GM23338 (cell line): ENCODE measurements at regions not wholly inside any gene's neighbourhood (a gene's known extent, or its start where the extent isn't known, plus 50 kb on each side); places are given as distances from the start of the nearest gene placed in this dataset.

Experiments
- ATAC-seq: fragments of 200-7000 bp; cut with Tn5 transposase; 3 replicates; pipeline ENCODE4 v1.9.1; 2020
- DNase-seq: peaks from one replicate; pipeline ENCODE4 v3.0.0-alpha.2; 2015; ENCODE audit warnings: low spot score
- H2AFZ ChIP-seq: fragments of 200-600 bp; sonication (generic); 2 replicates; pipeline ENCODE4 v1.8.0; 2016; ENCODE audit warnings: antibody characterized with exemption, mild to moderate bottlenecking, moderate library complexity
- H3F3A ChIP-seq: fragments of 200-600 bp; sonication (generic); replicated peaks from 2 replicates; pipeline ENCODE4 v1.8.0; 2017; ENCODE audit warnings: antibody characterized with exemption, mixed run types, low read depth
- H3K27ac ChIP-seq: fragments of 200-600 bp; sonication (generic); 2 replicates; pipeline ENCODE4 v1.6.1; 2016; ENCODE audit warnings: low read depth
- H3K27me3 ChIP-seq: fragments of 200-600 bp; sonication (generic); 2 replicates; pipeline ENCODE4 v1.8.0; 2016; ENCODE audit warnings: mild to moderate bottlenecking, mixed run types, moderate library complexity; ENCODE audit not compliant: insufficient read depth
- H3K36me3 ChIP-seq: fragments of 200-600 bp; sonication (generic); 2 replicates; pipeline ENCODE4 v1.8.0; 2016; ENCODE audit warnings: mild to moderate bottlenecking; ENCODE audit not compliant: insufficient read depth
- H3K4me1 ChIP-seq: fragments of 200-600 bp; sonication (generic); 2 replicates; pipeline ENCODE4 v1.8.0; 2016; ENCODE audit warnings: mild to moderate bottlenecking, moderate library complexity; ENCODE audit not compliant: insufficient read depth
- H3K4me2 ChIP-seq: fragments of 200-600 bp; sonication (generic); 2 replicates; pipeline ENCODE4 v1.7.1; 2017; ENCODE audit warnings: mixed run types
- H3K4me3 ChIP-seq: fragments of 200-600 bp; sonication (generic); 2 replicates; pipeline ENCODE4 v1.6.1; 2016; ENCODE audit warnings: mixed run types
- H3K79me2 ChIP-seq: fragments of 200-600 bp; sonication (generic); replicated peaks from 2 replicates; pipeline ENCODE4 v1.8.0; 2017; ENCODE audit warnings: mild to moderate bottlenecking; ENCODE audit not compliant: insufficient read depth
- H3K9me2 ChIP-seq: fragments of 200-600 bp; sonication (generic); 2 replicates; pipeline ENCODE4 v1.8.0; 2017; ENCODE audit not compliant: insufficient read depth
- H4K20me1 ChIP-seq: fragments of 200-600 bp; sonication (generic); replicated peaks from 2 replicates; pipeline ENCODE4 v1.8.0; 2017; ENCODE audit warnings: mild to moderate bottlenecking; ENCODE audit not compliant: insufficient read depth
- H3K27ac Mint-ChIP-seq: 2 replicates; pipeline ENCODE4 v1.8.0; 2020; ENCODE audit warnings: inconsistent platforms, mild to moderate bottlenecking, moderate library complexity, mixed read lengths
- H3K27me3 Mint-ChIP-seq: 3 replicates; pipeline ENCODE4 v1.8.0; 2022; ENCODE audit warnings: low read depth, mild to moderate bottlenecking, moderate library complexity, mixed read lengths, inconsistent platforms; ENCODE audit not compliant: insufficient read depth, poor library complexity
- H3K36me3 Mint-ChIP-seq: 3 replicates; pipeline ENCODE4 v1.8.0; 2021; ENCODE audit warnings: low read depth, mild to moderate bottlenecking, inconsistent platforms, moderate library complexity, mixed read lengths
- H3K4me1 Mint-ChIP-seq: 3 replicates; pipeline ENCODE4 v1.8.0; 2020; ENCODE audit warnings: mild to moderate bottlenecking, inconsistent platforms, mixed read lengths
- H3K4me3 Mint-ChIP-seq: 3 replicates; pipeline ENCODE4 v1.8.0; 2021; ENCODE audit warnings: moderate library complexity, mild to moderate bottlenecking, inconsistent platforms, mixed read lengths
- H3K9me3 Mint-ChIP-seq: 3 replicates; pipeline ENCODE4 v1.8.0; 2020; ENCODE audit warnings: moderate library complexity, mild to moderate bottlenecking, inconsistent platforms, mixed read lengths
- CREB1 ChIP-seq: fragments of 250-450 bp; sonication (Bioruptor Pico); IDR thresholded peaks from 2 replicates; pipeline ENCODE4 v1.5.0; 2020; ENCODE audit warnings: low read depth, mild to moderate bottlenecking, moderate library complexity
- EZH2 ChIP-seq: fragments of 200-600 bp; sonication (generic); IDR thresholded peaks from one replicate; pipeline ENCODE4 v1.8.0; 2017; ENCODE audit warnings: antibody characterized with exemption, mild to moderate bottlenecking, low read depth; ENCODE audit not compliant: unreplicated experiment
- EZH2phosphoT487 ChIP-seq: fragments of 200-600 bp; sonication (generic); IDR thresholded peaks from one replicate; pipeline ENCODE4 v1.8.1; 2018; ENCODE audit warnings: antibody characterized with exemption; ENCODE audit not compliant: unreplicated experiment
- JUNB ChIP-seq: IDR thresholded peaks from one replicate; pipeline ENCODE4 v1.6.1; 2016; ENCODE audit warnings: antibody characterized with exemption; ENCODE audit not compliant: unreplicated experiment
- NANOG ChIP-seq: IDR thresholded peaks from 2 replicates; pipeline ENCODE4 v1.6.1; 2016; ENCODE audit warnings: antibody characterized with exemption, borderline replicate concordance
- POLR2AphosphoS5 ChIP-seq: IDR thresholded peaks from 2 replicates; pipeline ENCODE4 v1.6.1; 2016; ENCODE audit warnings: antibody characterized with exemption, low read depth
- REST ChIP-seq: IDR thresholded peaks from one replicate; pipeline ENCODE4 v1.6.1; 2018; ENCODE audit warnings: antibody characterized with exemption; ENCODE audit not compliant: unreplicated experiment
- STAT1 ChIP-seq: IDR thresholded peaks from one replicate; pipeline ENCODE4 v1.6.1; 2016; ENCODE audit warnings: antibody characterized with exemption; ENCODE audit not compliant: unreplicated experiment
- ZNF114 ChIP-seq: fragments of 250-450 bp; sonication (Bioruptor Pico); IDR thresholded peaks from 2 replicates; pipeline ENCODE4 v1.5.0; 2020; ENCODE audit warnings: mild to moderate bottlenecking, moderate library complexity
- ZNF331 ChIP-seq: fragments of 250-450 bp; sonication (Bioruptor Pico); IDR thresholded peaks from 2 replicates; pipeline ENCODE4 v1.5.0; 2020; ENCODE audit warnings: low read depth, mild to moderate bottlenecking, moderate library complexity
- TF ChIP-seq, protein P1 (sequence below), 2 experiments: fragments of 200-600 bp in 1 of 2; sonication (generic) in 1 of 2; conservative IDR thresholded peaks; 2 replicates each; pipeline versions ENCODE4 v1.5.1 to v1.6.1; 2016 to 2017; ENCODE audit warnings: antibody characterized with exemption in 2 of 2, low read depth in 2 of 2, mild to moderate bottlenecking in 2 of 2, moderate library complexity in 1 of 2
- TF ChIP-seq, protein P2 (sequence below): IDR thresholded peaks from 2 replicates; pipeline ENCODE4 v1.6.1; 2016; ENCODE audit warnings: antibody characterized with exemption

GRCh38 chr6:102944475-102944874 is 1551.0 kb downstream of the GRIK2 start (continued):
- TF ChIP-seq, protein P1, sequence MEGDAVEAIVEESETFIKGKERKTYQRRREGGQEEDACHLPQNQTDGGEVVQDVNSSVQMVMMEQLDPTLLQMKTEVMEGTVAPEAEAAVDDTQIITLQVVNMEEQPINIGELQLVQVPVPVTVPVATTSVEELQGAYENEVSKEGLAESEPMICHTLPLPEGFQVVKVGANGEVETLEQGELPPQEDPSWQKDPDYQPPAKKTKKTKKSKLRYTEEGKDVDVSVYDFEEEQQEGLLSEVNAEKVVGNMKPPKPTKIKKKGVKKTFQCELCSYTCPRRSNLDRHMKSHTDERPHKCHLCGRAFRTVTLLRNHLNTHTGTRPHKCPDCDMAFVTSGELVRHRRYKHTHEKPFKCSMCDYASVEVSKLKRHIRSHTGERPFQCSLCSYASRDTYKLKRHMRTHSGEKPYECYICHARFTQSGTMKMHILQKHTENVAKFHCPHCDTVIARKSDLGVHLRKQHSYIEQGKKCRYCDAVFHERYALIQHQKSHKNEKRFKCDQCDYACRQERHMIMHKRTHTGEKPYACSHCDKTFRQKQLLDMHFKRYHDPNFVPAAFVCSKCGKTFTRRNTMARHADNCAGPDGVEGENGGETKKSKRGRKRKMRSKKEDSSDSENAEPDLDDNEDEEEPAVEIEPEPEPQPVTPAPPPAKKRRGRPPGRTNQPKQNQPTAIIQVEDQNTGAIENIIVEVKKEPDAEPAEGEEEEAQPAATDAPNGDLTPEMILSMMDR (conservative IDR thresholded peaks at IDR 0.05; ENCODE audit: low read depth in 2 of 2), result no peak
- TF ChIP-seq ZNF114, result no peak
- no peak for TF ChIP-seq ZNF331 (CRISPR knock-in tag)
- TF ChIP-seq EZH2, result no peak
- no peak for TF ChIP-seq NANOG
- TF ChIP-seq, protein P2, sequence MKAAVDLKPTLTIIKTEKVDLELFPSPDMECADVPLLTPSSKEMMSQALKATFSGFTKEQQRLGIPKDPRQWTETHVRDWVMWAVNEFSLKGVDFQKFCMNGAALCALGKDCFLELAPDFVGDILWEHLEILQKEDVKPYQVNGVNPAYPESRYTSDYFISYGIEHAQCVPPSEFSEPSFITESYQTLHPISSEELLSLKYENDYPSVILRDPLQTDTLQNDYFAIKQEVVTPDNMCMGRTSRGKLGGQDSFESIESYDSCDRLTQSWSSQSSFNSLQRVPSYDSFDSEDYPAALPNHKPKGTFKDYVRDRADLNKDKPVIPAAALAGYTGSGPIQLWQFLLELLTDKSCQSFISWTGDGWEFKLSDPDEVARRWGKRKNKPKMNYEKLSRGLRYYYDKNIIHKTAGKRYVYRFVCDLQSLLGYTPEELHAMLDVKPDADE, result no peak
- TF ChIP-seq EZH2phosphoT487, result no peak

- H3K4me1 Mint-ChIP-seq, result no peaks in the 10 kb centered on the region
- H3K27ac Mint-ChIP-seq, result no peak overlapping the region
- no peak overlapping the region for H3K4me2 ChIP-seq
- DNase-seq (no peak), ATAC-seq (no peak)
- no peak overlapping the region for H3K4me3 ChIP-seq
- no peaks in the 10 kb centered on the region for H3K9me2 ChIP-seq
- no peaks in the 10 kb centered on the region for H4K20me1 ChIP-seq
- H3K36me3 ChIP-seq, result no peaks in the 10 kb centered on the region
- no peaks in the 10 kb centered on the region; the same call in 2 of the 3 replicates for H3K9me3 Mint-ChIP-seq
- no peak overlapping the region for H2AFZ ChIP-seq
- no peak overlapping the region for H3K4me3 Mint-ChIP-seq
- H3K36me3 Mint-ChIP-seq, result no peaks in the 10 kb centered on the region
- H3K27ac ChIP-seq, result no peak overlapping the region
- no peaks in the 10 kb centered on the region for H3K27me3 ChIP-seq
- H3K79me2 ChIP-seq, result no peaks in the 10 kb centered on the region
- no peaks in the 10 kb centered on the region for H3K4me1 ChIP-seq
- no peaks in the 10 kb centered on the region for H3K27me3 Mint-ChIP-seq
- H3F3A ChIP-seq, result no peaks in the 10 kb centered on the region
- TF ChIP-seq POLR2AphosphoS5 (no peak), JUNB (no peak)
These were observed 1548.7 kb downstream of the GRIK2 start for GRCh38 chr6:102942206-102942605.

DNA sequence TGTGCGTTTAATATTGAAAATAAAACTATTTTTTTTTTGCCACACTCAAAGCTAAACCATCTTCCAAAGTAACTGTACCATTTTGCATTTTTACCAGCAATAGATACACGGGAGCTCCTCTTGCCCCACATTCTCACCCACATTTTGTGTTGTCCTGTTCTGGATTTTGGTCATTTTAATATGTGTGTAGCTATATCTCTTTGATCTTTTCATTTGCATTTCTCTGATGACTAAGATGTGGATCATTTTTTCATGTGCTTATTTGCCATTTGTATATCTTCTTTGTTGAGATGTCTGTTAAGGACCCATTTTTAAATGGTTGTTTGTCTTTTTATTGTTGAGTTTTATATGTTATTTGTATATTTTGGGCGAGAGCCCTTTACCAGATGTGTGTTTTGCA is 1543.5 kb downstream of the GRIK2 start:
- no peak overlapping the region for H3K27ac ChIP-seq
- no peaks in the 10 kb centered on the region for H3K4me1 ChIP-seq
- H2AFZ ChIP-seq, result no peak overlapping the region
- Mint-ChIP-seq H3K9me3 (no peaks in the 10 kb centered on the region), H3K27me3 (no peaks in the 10 kb centered on the region), H3K36me3 (no peaks in the 10 kb centered on the region), H3K4me1 (no peaks in the 10 kb centered on the region), H3K27ac (no peak overlapping the region), H3K4me3 (no peak overlapping the region)
- no peaks in the 10 kb centered on the region for H3K27me3 ChIP-seq
- no peak for DNase-seq
- no peak for ATAC-seq
- no peaks in the 10 kb centered on the region for H3K9me2 ChIP-seq
- H4K20me1 ChIP-seq, result no peaks in the 10 kb centered on the region
- no peak overlapping the region for H3K4me3 ChIP-seq
- H3K4me2 ChIP-seq, result no peak overlapping the region
- H3F3A ChIP-seq, result no peaks in the 10 kb centered on the region
- H3K36me3 ChIP-seq, result no peaks in the 10 kb centered on the region
- H3K79me2 ChIP-seq, result no peaks in the 10 kb centered on the region
- TF ChIP-seq POLR2AphosphoS5 (no peak), ZNF331 (CRISPR knock-in tag) (no peak), CREB1 (CRISPR knock-in tag) (no peak), EZH2 (no peak), REST (no peak), STAT1 (no peak), EZH2phosphoT487 (no peak), NANOG (no peak), ZNF114 (no peak)
- TF ChIP-seq, protein P2, result no peak
- TF ChIP-seq, protein P1 (conservative IDR thresholded peaks at IDR 0.05; ENCODE audit: low read depth in 2 of 2), result no peak
